Activated CD4-positive, alpha-beta memory T cell treated with anti-CD3 and anti-CD28 coated beads for 36 hours (primary cell): ENCODE measurements at regions not wholly inside any gene's neighbourhood (a gene's known extent, or its start where the extent isn't known, plus 50 kb on each side); places are given as distances from the start of the nearest gene placed in this dataset.
"Not testable (repeated sequence)": the region's sequence is repeated elsewhere in the genome, so short reads cannot be mapped to it uniquely, and the experiment has no call there.

Source experiments
- CTCF ChIA-PET: fragments of 350-600 bp; sonication (Branson Sonifier 250); formaldehyde crosslinking; loops from one replicate; lab custom pipeline; 2021; ENCODE audit warnings: antibody characterized with exemption, inconsistent platforms; lab: Charles Lee
- POLR2A ChIA-PET: fragments of 350-600 bp; sonication (Branson Sonifier 250); formaldehyde crosslinking; loops from one replicate; lab custom pipeline; 2021; ENCODE audit warnings: antibody characterized with exemption; lab: Charles Lee
- DNase-seq: peaks from one replicate; pipeline ENCODE4 v3.0.0-alpha.2; 2020
- H3K27ac Mint-ChIP-seq: one replicate; pipeline ENCODE4 v1.8.0; 2021; ENCODE audit warnings: mixed read lengths
- H3K27me3 Mint-ChIP-seq: one replicate; pipeline ENCODE4 v1.8.0; 2021; ENCODE audit warnings: mixed read lengths
- H3K36me3 Mint-ChIP-seq: one replicate; pipeline ENCODE4 v1.8.0; 2021; ENCODE audit warnings: mixed read lengths
- H3K4me1 Mint-ChIP-seq: one replicate; pipeline ENCODE4 v1.8.0; 2021; ENCODE audit warnings: low read depth, mixed read lengths
- H3K4me3 Mint-ChIP-seq: one replicate; pipeline ENCODE4 v1.8.0; 2021; ENCODE audit warnings: mild to moderate bottlenecking, mixed read lengths
- H3K9me3 Mint-ChIP-seq: one replicate; pipeline ENCODE4 v1.8.0; 2021; ENCODE audit warnings: mixed read lengths
- intact Hi-C: fragments of 100-400 bp; cut with micrococcal nuclease; formaldehyde crosslinking; loops from one replicate; pipeline ENCODE4 v1.15.1; 2023

- POLR2A ChIA-PET = no interaction called here
- no peak overlapping the region for H3K4me3 Mint-ChIP-seq
- intact Hi-C loops = no loop called here
- peaks cover 10% of the 10 kb centered on the region for H3K27me3 Mint-ChIP-seq
- no peak for DNase-seq
- H3K9me3 Mint-ChIP-seq = no peaks in the 10 kb centered on the region
- H3K36me3 Mint-ChIP-seq = no peaks in the 10 kb centered on the region
- CTCF ChIA-PET = no interaction called here
- no peaks in the 10 kb centered on the region for H3K4me1 Mint-ChIP-seq
- H3K27ac Mint-ChIP-seq = no peak overlapping the region
Observed at GRCh38 chr3:180743813-180744590, 64.7 kb upstream of the CCDC39 start.

- DNase-seq = no peak
- H3K36me3 Mint-ChIP-seq = no peaks in the 10 kb centered on the region
- no peaks in the 10 kb centered on the region for H3K9me3 Mint-ChIP-seq
- ChIA-PET POLR2A (no interaction called here), CTCF (no interaction called here)
- no peak overlapping the region for H3K27ac Mint-ChIP-seq
- peaks cover 8% of the 10 kb centered on the region for H3K27me3 Mint-ChIP-seq
- H3K4me1 Mint-ChIP-seq = no peaks in the 10 kb centered on the region
- intact Hi-C loops = no loop called here
- H3K4me3 Mint-ChIP-seq = no peak overlapping the region
Observed at GRCh38 chr3:180747805-180748361, 68.6 kb upstream of the CCDC39 start.

- Mint-ChIP-seq H3K4me1 (no peaks in the 10 kb centered on the region), H3K4me3 (no peak overlapping the region), H3K36me3 (no peaks in the 10 kb centered on the region), H3K27ac (no peak overlapping the region), H3K9me3 (no peaks in the 10 kb centered on the region), H3K27me3 (no peaks in the 10 kb centered on the region)
- POLR2A ChIA-PET = no interaction called here
- DNase-seq = no peak
- intact Hi-C loops = no loop called here
- CTCF ChIA-PET = no interaction called here
Observed at GRCh38 chr3:180749322-180749721, 70.0 kb upstream of the CCDC39 start.

GRCh38 chr3:180749796-180750195, 70.5 kb upstream of the CCDC39 start:
- ChIA-PET POLR2A (no interaction called here), CTCF (no interaction called here)
- Mint-ChIP-seq H3K27me3 (no peaks in the 10 kb centered on the region), H3K9me3 (no peaks in the 10 kb centered on the region), H3K27ac (no peak overlapping the region), H3K4me1 (no peaks in the 10 kb centered on the region), H3K36me3 (no peaks in the 10 kb centered on the region), H3K4me3 (no peak overlapping the region)
- intact Hi-C loops = no loop called here
- DNase-seq = no peak

GRCh38 chr3:180755556-180755955, 76.3 kb upstream of the CCDC39 start:
- no peaks in the 10 kb centered on the region for H3K36me3 Mint-ChIP-seq
- H3K9me3 Mint-ChIP-seq = peaks cover 2% of the 10 kb centered on the region
- H3K4me1 Mint-ChIP-seq = no peaks in the 10 kb centered on the region
- no peak for DNase-seq
- no peaks in the 10 kb centered on the region for H3K27me3 Mint-ChIP-seq
- intact Hi-C loops = no loop called here
- no peak overlapping the region for H3K4me3 Mint-ChIP-seq
- POLR2A ChIA-PET = no interaction called here
- no peak overlapping the region for H3K27ac Mint-ChIP-seq
- CTCF ChIA-PET = no interaction called here

- Mint-ChIP-seq H3K27ac (no peak overlapping the region), H3K27me3 (peaks cover 3% of the 10 kb centered on the region), H3K36me3 (no peaks in the 10 kb centered on the region), H3K9me3 (peaks cover 2% of the 10 kb centered on the region), H3K4me3 (no peak overlapping the region), H3K4me1 (no peaks in the 10 kb centered on the region)
- no peak for DNase-seq
- POLR2A ChIA-PET = no interaction called here
- intact Hi-C loops = no loop called here
- CTCF ChIA-PET = no interaction called here
Observed at GRCh38 chr3:180762866-180763265, 83.6 kb upstream of the CCDC39 start.

GRCh38 chr3:180764481-180764880, 85.2 kb upstream of the CCDC39 start:
- no peaks in the 10 kb centered on the region for H3K9me3 Mint-ChIP-seq
- DNase-seq = no peak
- intact Hi-C loops = no loop called here
- no peaks in the 10 kb centered on the region for H3K36me3 Mint-ChIP-seq
- peaks cover 3% of the 10 kb centered on the region for H3K27me3 Mint-ChIP-seq
- ChIA-PET CTCF (no interaction called here), POLR2A (no interaction called here)
- H3K4me1 Mint-ChIP-seq = no peaks in the 10 kb centered on the region
- no peak overlapping the region for H3K4me3 Mint-ChIP-seq
- no peak overlapping the region for H3K27ac Mint-ChIP-seq

- Mint-ChIP-seq H3K27ac (no peak overlapping the region), H3K27me3 (no peaks in the 10 kb centered on the region), H3K4me3 (no peak overlapping the region), H3K4me1 (no peaks in the 10 kb centered on the region), H3K36me3 (no peaks in the 10 kb centered on the region), H3K9me3 (peaks cover 10% of the 10 kb centered on the region)
- intact Hi-C loops = no loop called here
- ChIA-PET CTCF (no interaction called here), POLR2A (no interaction called here)
- DNase-seq = no peak
Observed at GRCh38 chr3:180770639-180771038, 91.3 kb upstream of the CCDC39 start.

GRCh38 chr3:180776433-180776832, 97.1 kb upstream of the CCDC39 start:
- CTCF ChIA-PET = no interaction called here
- Mint-ChIP-seq H3K27ac (no peak overlapping the region), H3K9me3 (peaks cover 61% of the 10 kb centered on the region), H3K4me1 (no peaks in the 10 kb centered on the region), H3K36me3 (peaks cover 7% of the 10 kb centered on the region), H3K27me3 (no peaks in the 10 kb centered on the region), H3K4me3 (no peak overlapping the region)
- DNase-seq = no peak
- POLR2A ChIA-PET = no interaction called here
- intact Hi-C loops = no loop called here

GRCh38 chr3:180782195-180782984, 103.1 kb upstream of the CCDC39 start:
- H3K4me3 Mint-ChIP-seq = no peak overlapping the region
- no peak for DNase-seq
- POLR2A ChIA-PET = interaction anchor here (0.6 kb wide), 1 partner anchor 1022 kb away, joined by 3 read pairs; no protein-coding TSS in a partner anchor
- H3K27me3 Mint-ChIP-seq = peaks cover 1% of the 10 kb centered on the region
- H3K9me3 Mint-ChIP-seq = peaks cover 34% of the 10 kb centered on the region
- H3K36me3 Mint-ChIP-seq = peaks cover 1% of the 10 kb centered on the region
- intact Hi-C loops = no loop called here
- H3K4me1 Mint-ChIP-seq = no peaks in the 10 kb centered on the region
- no peak overlapping the region for H3K27ac Mint-ChIP-seq
- CTCF ChIA-PET = no interaction called here

- H3K4me3 Mint-ChIP-seq, DNase-seq, H3K27ac Mint-ChIP-seq, H3K36me3 Mint-ChIP-seq, H3K4me1 Mint-ChIP-seq, intact Hi-C loops, POLR2A ChIA-PET, CTCF ChIA-PET, H3K27me3 Mint-ChIP-seq, H3K9me3 Mint-ChIP-seq: not testable (repeated sequence)
Observed at GRCh38 chr3:180786227-180786626, 106.9 kb upstream of the CCDC39 start.

- ChIA-PET CTCF (no interaction called here), POLR2A (no interaction called here)
- Mint-ChIP-seq H3K4me3 (no peak overlapping the region), H3K27ac (no peak overlapping the region), H3K27me3 (peaks cover 1% of the 10 kb centered on the region), H3K36me3 (no peaks in the 10 kb centered on the region), H3K4me1 (no peaks in the 10 kb centered on the region), H3K9me3 (no peaks in the 10 kb centered on the region)
- intact Hi-C loops = no loop called here
- no peak for DNase-seq
Observed at GRCh38 chr3:180789774-180790173, 110.5 kb upstream of the CCDC39 start.
